CD14-positive monocyte (primary cell): ENCODE measurements at regions not wholly inside any gene's neighbourhood (a gene's known extent, or its start where the extent isn't known, plus 50 kb on each side); places are given as distances from the start of the nearest gene placed in this dataset.

Experiments
- DNase-seq, 3 donors: peaks; one replicate each; pipeline ENCODE4 v3.0.0-alpha.2; 2011 to 2022
- H2AFZ ChIP-seq: 2 replicates; pipeline ENCODE4 v1.6.0; 2012; ENCODE audit warnings: mild to moderate bottlenecking, low read depth, low read length, inconsistent platforms; ENCODE audit not compliant: insufficient read depth, poor library complexity, severe bottlenecking
- H3K27ac ChIP-seq, 2 donors: 1 replicate in 1 of 2; 2 replicates in 1 of 2; pipeline ENCODE4 v1.5.1; 2012 to 2013; ENCODE audit warnings: low read length in 2 of 2, control low read depth in 1 of 2, inconsistent platforms in 1 of 2, low read depth in 1 of 2, mild to moderate bottlenecking in 1 of 2
- H3K27me3 ChIP-seq, 2 donors: one replicate each; pipeline versions ENCODE4 v1.6.0 to v1.6.1; 2011 to 2013; ENCODE audit warnings: low read length in 2 of 2; ENCODE audit not compliant: control insufficient read depth in 2 of 2, insufficient read depth in 2 of 2
- H3K36me3 ChIP-seq, 2 donors: replicated peaks in 1 of 2; 1 replicate in 1 of 2; 2 replicates in 1 of 2; pipeline versions ENCODE4 v1.5.1 to v1.6.1; 2012 to 2013; ENCODE audit warnings: low read length in 2 of 2, control low read depth in 1 of 2, inconsistent platforms in 1 of 2, mild to moderate bottlenecking in 1 of 2; ENCODE audit not compliant: insufficient read depth in 2 of 2, control insufficient read depth in 1 of 2
- H3K4me1 ChIP-seq, 2 donors: 1 replicate in 1 of 2; 2 replicates in 1 of 2; pipeline versions ENCODE4 v1.5.1 to v1.6.1; 2012 to 2013; ENCODE audit warnings: low read length in 2 of 2, control low read depth in 1 of 2, inconsistent platforms in 1 of 2, mild to moderate bottlenecking in 1 of 2, moderate library complexity in 1 of 2; ENCODE audit not compliant: insufficient read depth in 2 of 2, control insufficient read depth in 1 of 2
- H3K4me2 ChIP-seq: replicated peaks from 2 replicates; pipeline ENCODE3; 2012; ENCODE audit warnings: low read length, moderate library complexity, mild to moderate bottlenecking; ENCODE audit not compliant: poor library complexity, severe bottlenecking; ENCODE audit errors: extremely low read depth
- H3K4me3 ChIP-seq, 3 experiments: fragments of 200-600 bp in 1 of 3; sonication (generic) in 1 of 3; replicated peaks in 1 of 3; 1 replicate in 2 of 3; 2 replicates in 1 of 3; pipeline ENCODE4 v1.5.1; 2011 to 2013; ENCODE audit warnings: low read length in 3 of 3, mild to moderate bottlenecking in 3 of 3, control low read depth in 2 of 3, low read depth in 2 of 3, inconsistent platforms in 1 of 3, moderate library complexity in 1 of 3
- H3K79me2 ChIP-seq: 2 replicates; pipeline ENCODE4 v1.6.0; 2012; ENCODE audit warnings: mild to moderate bottlenecking, control low read depth, inconsistent platforms, low read length, moderate library complexity; ENCODE audit not compliant: insufficient read depth
- H3K9ac ChIP-seq: 2 replicates; pipeline ENCODE4 v1.6.0; 2017; ENCODE audit warnings: low read length, mild to moderate bottlenecking; ENCODE audit not compliant: insufficient read depth, poor library complexity, severe bottlenecking
- H3K9me3 ChIP-seq, 2 donors: replicated peaks in 1 of 2; 1 replicate in 1 of 2; 2 replicates in 1 of 2; pipeline versions ENCODE4 v1.5.1 to v1.6.1; 2012 to 2013; ENCODE audit warnings: low read length in 2 of 2, control low read depth in 1 of 2; ENCODE audit not compliant: control insufficient read depth in 1 of 2, insufficient read depth in 1 of 2
- H4K20me1 ChIP-seq: 2 replicates; pipeline ENCODE4 v1.6.0; 2012; ENCODE audit warnings: mild to moderate bottlenecking, low read length, control low read depth, moderate library complexity; ENCODE audit not compliant: insufficient read depth
- H3K27ac Mint-ChIP-seq, 7 donors: one replicate each; pipeline ENCODE4 v1.8.0; 2020; ENCODE audit warnings: mild to moderate bottlenecking in 7 of 7, mixed read lengths in 7 of 7, moderate library complexity in 6 of 7, inconsistent platforms in 2 of 7
- H3K27me3 Mint-ChIP-seq, 3 donors: one replicate each; pipeline ENCODE4 v1.8.0; 2021 to 2022; ENCODE audit warnings: low read depth in 3 of 3, mild to moderate bottlenecking in 3 of 3, mixed read lengths in 3 of 3, moderate library complexity in 3 of 3, inconsistent platforms in 1 of 3
- H3K36me3 Mint-ChIP-seq, 2 donors: one replicate each; pipeline ENCODE4 v1.8.0; 2020; ENCODE audit warnings: mixed read lengths in 2 of 2, inconsistent platforms in 1 of 2, mild to moderate bottlenecking in 1 of 2
- H3K4me1 Mint-ChIP-seq: one replicate; pipeline ENCODE4 v1.8.0; 2020; ENCODE audit warnings: mild to moderate bottlenecking, mixed read lengths
- H3K4me3 Mint-ChIP-seq, 2 donors: one replicate each; pipeline ENCODE4 v1.8.0; 2020; ENCODE audit warnings: mild to moderate bottlenecking in 2 of 2, mixed read lengths in 2 of 2, moderate library complexity in 1 of 2
- H3K9me3 Mint-ChIP-seq, 7 donors: one replicate each; pipeline ENCODE4 v1.8.0; 2020 to 2022; ENCODE audit warnings: mixed read lengths in 7 of 7, mild to moderate bottlenecking in 6 of 7, moderate library complexity in 6 of 7, inconsistent platforms in 2 of 7
- CTCF ChIP-seq: fragments of 200-600 bp; IDR thresholded peaks from one replicate; pipeline ENCODE4 v1.8.0; 2022; ENCODE audit warnings: antibody characterized with exemption, mild to moderate bottlenecking
- WGBS: methylation state at CpG from one replicate; pipeline ENCODE4 v1.1.5; 2013; ENCODE audit warnings: missing lambda C conversion rate; ENCODE audit not compliant: insufficient coverage; 5-methylcytosine and 5-hydroxymethylcytosine counted together
- intact Hi-C, 2 donors: fragments of 100-400 bp; cut with micrococcal nuclease; formaldehyde crosslinking; loops; one replicate each; pipeline versions ENCODE4 v1.15.0 to v1.15.1; 2023

GRCh38 chr6:153758516-153758915 is 280.5 kb upstream of the OPRM1 start:
- no peak for DNase-seq
- Histone ChIP-seq H3K79me2 (no peaks in the 10 kb centered on the region), H3K4me3 (no peak overlapping the region), H3K4me1 (no peaks in the 10 kb centered on the region), H4K20me1 (no peaks in the 10 kb centered on the region), H3K27ac (no peak overlapping the region), H3K27me3 (no peaks in the 10 kb centered on the region), H3K9me3 (peaks cover 0 to 17% of the 10 kb centered on the region in 2 donors), H3K9ac (no peak overlapping the region), H3K36me3 (no peaks in the 10 kb centered on the region), H2AFZ (no peak overlapping the region), H3K4me2 (no peak overlapping the region)
- Mint-ChIP-seq H3K4me3 (no peak overlapping the region), H3K36me3 (no peaks in the 10 kb centered on the region), H3K27ac (no peak overlapping the region), H3K27me3 (no peaks in the 10 kb centered on the region), H3K4me1 (no peaks in the 10 kb centered on the region), H3K9me3 (peaks cover 0 to 10% (median 4%) of the 10 kb centered on the region in 7 donors)
- TF ChIP-seq CTCF: no peak
- intact Hi-C loops: no loop called here
- no CpG with 5 or more reads among the region's 2 CpGs for WGBS

GRCh38 chr6:153735761-153736160 is 303.3 kb upstream of the OPRM1 start:
- no peak for DNase-seq
- H3K79me2 ChIP-seq: no peaks in the 10 kb centered on the region
- Mint-ChIP-seq H3K27ac (no peak overlapping the region), H3K36me3 (no peaks in the 10 kb centered on the region), H3K4me3 (no peak overlapping the region), H3K27me3 (no peaks in the 10 kb centered on the region), H3K9me3 (peaks cover 2 to 16% (median 6%) of the 10 kb centered on the region in 7 donors), H3K4me1 (no peaks in the 10 kb centered on the region)
- no peaks in the 10 kb centered on the region for H4K20me1 ChIP-seq
- TF ChIP-seq CTCF: no peak
- H3K27me3 ChIP-seq: no peaks in the 10 kb centered on the region
- H3K9ac ChIP-seq: no peak overlapping the region
- WGBS: 86% methylated on average over 5 of the region's 5 CpGs
- intact Hi-C loops: no loop called here
- H3K36me3 ChIP-seq: no peaks in the 10 kb centered on the region
- no peak overlapping the region for H2AFZ ChIP-seq
- no peak overlapping the region for H3K4me3 ChIP-seq
- H3K4me2 ChIP-seq: no peak overlapping the region
- H3K27ac ChIP-seq: no peak overlapping the region
- H3K4me1 ChIP-seq: no peaks in the 10 kb centered on the region
- peaks cover 13 to 20% of the 10 kb centered on the region in 2 donors for H3K9me3 ChIP-seq
